ENCODE measurements at regions not wholly inside any gene's neighbourhood (a gene's known extent, or its start where the extent isn't known, plus 50 kb on each side); places are given as distances from the start of the nearest gene placed in this dataset.

GRCh38 chr16:64579712-64580111 lies 542.2 kb downstream of the CDH11 start:
- Histone ChIP-seq H3K36me3 (ENCODE audit: insufficient read depth, low read length) (no peaks in the 10 kb centered on the region), H3K79me2 (ENCODE audit: insufficient read depth, low read length) (no peaks in the 10 kb centered on the region), H3K27me3 (ENCODE audit: insufficient read depth, low read length) (no peaks in the 10 kb centered on the region), H4K20me1 (ENCODE audit: insufficient read depth, low read length) (no peaks in the 10 kb centered on the region), H3K4me3 (ENCODE audit: insufficient read depth, low read length) (no peak overlapping the region), H3K9me3 (ENCODE audit: low read depth, low read length) (no peaks in the 10 kb centered on the region), H3K4me2 (ENCODE audit: insufficient read depth, low read length) (no peak overlapping the region), H2AFZ (ENCODE audit: low read length) (no peak overlapping the region), H3K27ac (ENCODE audit: low read depth, low read length) (no peak overlapping the region), H3K4me1 (ENCODE audit: insufficient read depth, low read length) (no peaks in the 10 kb centered on the region)
- DNase-seq (ENCODE audit: insufficient read length, low spot score, missing footprints), result no peak
- TF ChIP-seq, protein P1, sequence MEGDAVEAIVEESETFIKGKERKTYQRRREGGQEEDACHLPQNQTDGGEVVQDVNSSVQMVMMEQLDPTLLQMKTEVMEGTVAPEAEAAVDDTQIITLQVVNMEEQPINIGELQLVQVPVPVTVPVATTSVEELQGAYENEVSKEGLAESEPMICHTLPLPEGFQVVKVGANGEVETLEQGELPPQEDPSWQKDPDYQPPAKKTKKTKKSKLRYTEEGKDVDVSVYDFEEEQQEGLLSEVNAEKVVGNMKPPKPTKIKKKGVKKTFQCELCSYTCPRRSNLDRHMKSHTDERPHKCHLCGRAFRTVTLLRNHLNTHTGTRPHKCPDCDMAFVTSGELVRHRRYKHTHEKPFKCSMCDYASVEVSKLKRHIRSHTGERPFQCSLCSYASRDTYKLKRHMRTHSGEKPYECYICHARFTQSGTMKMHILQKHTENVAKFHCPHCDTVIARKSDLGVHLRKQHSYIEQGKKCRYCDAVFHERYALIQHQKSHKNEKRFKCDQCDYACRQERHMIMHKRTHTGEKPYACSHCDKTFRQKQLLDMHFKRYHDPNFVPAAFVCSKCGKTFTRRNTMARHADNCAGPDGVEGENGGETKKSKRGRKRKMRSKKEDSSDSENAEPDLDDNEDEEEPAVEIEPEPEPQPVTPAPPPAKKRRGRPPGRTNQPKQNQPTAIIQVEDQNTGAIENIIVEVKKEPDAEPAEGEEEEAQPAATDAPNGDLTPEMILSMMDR (IDR thresholded peaks at IDR 0.05; ENCODE audit: extremely low read depth, low read depth, low read length), result no peak

DNA sequence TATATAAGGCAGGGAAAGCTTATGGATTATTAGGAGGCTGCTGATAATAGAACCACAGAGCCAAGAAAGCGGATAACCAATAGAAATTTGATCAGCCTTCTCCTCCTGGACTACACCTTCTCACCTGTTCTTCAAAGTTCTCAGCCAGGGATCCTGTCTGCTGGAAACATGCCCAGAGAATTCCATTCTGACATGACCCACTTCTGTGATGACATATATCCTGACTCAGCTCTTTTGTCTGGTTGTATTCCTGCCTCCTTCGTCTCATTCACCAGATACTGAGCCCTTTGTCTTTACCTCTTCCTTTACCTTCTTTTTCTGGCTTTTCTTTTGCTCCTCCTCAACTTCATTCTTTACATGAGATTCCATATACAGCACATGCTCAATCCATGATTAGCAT lies 576.1 kb downstream of the CDH11 start:
- H3K36me3 ChIP-seq (ENCODE audit: insufficient read depth, low read length), result no peaks in the 10 kb centered on the region
- TF ChIP-seq, protein P1 (IDR thresholded peaks at IDR 0.05; ENCODE audit: extremely low read depth, low read depth, low read length), result no peak
- no peak overlapping the region for H3K4me2 ChIP-seq (ENCODE audit: insufficient read depth, low read length)
- no peaks in the 10 kb centered on the region for H3K79me2 ChIP-seq (ENCODE audit: insufficient read depth, low read length)
- H3K4me3 ChIP-seq (ENCODE audit: insufficient read depth, low read length), result no peak overlapping the region
- no peak for DNase-seq (ENCODE audit: insufficient read length, low spot score, missing footprints)
- no peak overlapping the region for H2AFZ ChIP-seq (ENCODE audit: low read length)
- no peaks in the 10 kb centered on the region for H4K20me1 ChIP-seq (ENCODE audit: insufficient read depth, low read length)
- no peaks in the 10 kb centered on the region for H3K27me3 ChIP-seq (ENCODE audit: insufficient read depth, low read length)
- no peaks in the 10 kb centered on the region for H3K9me3 ChIP-seq (ENCODE audit: low read depth, low read length)
- H3K4me1 ChIP-seq (ENCODE audit: insufficient read depth, low read length), result no peaks in the 10 kb centered on the region
- no peak overlapping the region for H3K27ac ChIP-seq (ENCODE audit: low read depth, low read length)

- no peaks in the 10 kb centered on the region for H3K27me3 ChIP-seq (ENCODE audit: insufficient read depth, low read length)
- H4K20me1 ChIP-seq (ENCODE audit: insufficient read depth, low read length), result no peaks in the 10 kb centered on the region
- peak overlapping the region; percentile 33 for H2AFZ ChIP-seq (ENCODE audit: low read length)
- no peak overlapping the region for H3K4me2 ChIP-seq (ENCODE audit: insufficient read depth, low read length)
- H3K79me2 ChIP-seq (ENCODE audit: insufficient read depth, low read length), result no peaks in the 10 kb centered on the region
- TF ChIP-seq, protein P1 (IDR thresholded peaks at IDR 0.05; ENCODE audit: extremely low read depth, low read depth, low read length), result no peak
- no peak overlapping the region for H3K27ac ChIP-seq (ENCODE audit: low read depth, low read length)
- H3K36me3 ChIP-seq (ENCODE audit: insufficient read depth, low read length), result no peaks in the 10 kb centered on the region
- no peaks in the 10 kb centered on the region for H3K9me3 ChIP-seq (ENCODE audit: low read depth, low read length)
- H3K4me3 ChIP-seq (ENCODE audit: insufficient read depth, low read length), result no peak overlapping the region
- no peaks in the 10 kb centered on the region for H3K4me1 ChIP-seq (ENCODE audit: insufficient read depth, low read length)
- no peak for DNase-seq (ENCODE audit: insufficient read length, low spot score, missing footprints)
Measured at GRCh38 chr16:64544859-64545258, 577.0 kb downstream of the CDH11 start.

- H2AFZ ChIP-seq (ENCODE audit: low read length), result no peak overlapping the region
- H3K4me2 ChIP-seq (ENCODE audit: insufficient read depth, low read length), result no peak overlapping the region
- TF ChIP-seq, protein P1 (IDR thresholded peaks at IDR 0.05; ENCODE audit: extremely low read depth, low read depth, low read length), result no peak
- H3K27me3 ChIP-seq (ENCODE audit: insufficient read depth, low read length), result no peaks in the 10 kb centered on the region
- H3K9me3 ChIP-seq (ENCODE audit: low read depth, low read length), result no peaks in the 10 kb centered on the region
- no peak overlapping the region for H3K27ac ChIP-seq (ENCODE audit: low read depth, low read length)
- H3K4me1 ChIP-seq (ENCODE audit: insufficient read depth, low read length), result no peaks in the 10 kb centered on the region
- H3K36me3 ChIP-seq (ENCODE audit: insufficient read depth, low read length), result no peaks in the 10 kb centered on the region
- no peak for DNase-seq (ENCODE audit: insufficient read length, low spot score, missing footprints)
- H4K20me1 ChIP-seq (ENCODE audit: insufficient read depth, low read length), result no peaks in the 10 kb centered on the region
- H3K79me2 ChIP-seq (ENCODE audit: insufficient read depth, low read length), result no peaks in the 10 kb centered on the region
- H3K4me3 ChIP-seq (ENCODE audit: insufficient read depth, low read length), result no peak overlapping the region
Measured at GRCh38 chr16:64543441-64543840, 578.4 kb downstream of the CDH11 start.

Measured in osteoblast (primary cell).